ENCODE measurements at regions not wholly inside any gene's neighbourhood (a gene's known extent, or its start where the extent isn't known, plus 50 kb on each side); places are given as distances from the start of the nearest gene placed in this dataset.
"Not testable (repeated sequence)": the region's sequence is repeated elsewhere in the genome, so short reads cannot be mapped to it uniquely, and the experiment has no call there.

- H3K27me3 ChIP-seq (ENCODE audit: control insufficient read depth in 5 of 5, insufficient read depth in 4 of 5, low read length in 5 of 5): no peaks in the 10 kb centered on the region
- no peaks in the 10 kb centered on the region for H3K9me3 ChIP-seq (ENCODE audit: control insufficient read depth in 5 of 5, low read length in 5 of 5)
- peaks cover 3 to 55% (median 49%) of the 10 kb centered on the region in 5 donors for H3K4me1 ChIP-seq (ENCODE audit: control insufficient read depth in 5 of 5, insufficient read depth in 5 of 5, low read length in 5 of 5)
- peak overlapping the region; percentile 64 for H3K27ac ChIP-seq (ENCODE audit: low read depth, low read length)
- H3K4me3 ChIP-seq (ENCODE audit: low read depth in 1 of 5, low read length in 5 of 5): peak overlapping the region in 1 of 5 donors; percentile 18
- H3K9ac ChIP-seq (ENCODE audit: low read length in 5 of 5): no peak overlapping the region
- no peaks in the 10 kb centered on the region for H3K36me3 ChIP-seq (ENCODE audit: control insufficient read depth in 5 of 5, insufficient read depth in 5 of 5, low read length in 5 of 5)
Measured at GRCh38 chr5:148740966-148741742, 85.3 kb upstream of the ADRB2 start.

- peaks cover 3 to 49% (median 43%) of the 10 kb centered on the region in 5 donors for H3K4me1 ChIP-seq (ENCODE audit: control insufficient read depth in 5 of 5, insufficient read depth in 5 of 5, low read length in 5 of 5)
- H3K27ac ChIP-seq (ENCODE audit: low read depth, low read length); H3K9me3 ChIP-seq (ENCODE audit: control insufficient read depth in 5 of 5, low read length in 5 of 5): not testable (repeated sequence)
Measured at GRCh38 chr5:148741766-148742165, 84.6 kb upstream of the ADRB2 start.

GRCh38 chr5:148744380-148744779 is 82.0 kb upstream of the ADRB2 start:
- not testable (repeated sequence) for H3K4me3 ChIP-seq (ENCODE audit: low read depth in 1 of 5, low read length in 5 of 5); H3K9me3 ChIP-seq (ENCODE audit: control insufficient read depth in 5 of 5, low read length in 5 of 5); H3K27ac ChIP-seq (ENCODE audit: low read depth, low read length); H3K9ac ChIP-seq (ENCODE audit: low read length in 5 of 5); H3K27me3 ChIP-seq (ENCODE audit: control insufficient read depth in 5 of 5, insufficient read depth in 4 of 5, low read length in 5 of 5); H3K36me3 ChIP-seq (ENCODE audit: control insufficient read depth in 5 of 5, insufficient read depth in 5 of 5, low read length in 5 of 5)
- H3K4me1 ChIP-seq (ENCODE audit: control insufficient read depth in 5 of 5, insufficient read depth in 5 of 5, low read length in 5 of 5): peaks cover 0 to 39% (median 28%) of the 10 kb centered on the region in 5 donors

More at GRCh38 chr5:148741766-148742165, 84.6 kb upstream of the ADRB2 start:
- H3K4me3 ChIP-seq (ENCODE audit: low read depth in 1 of 5, low read length in 5 of 5); H3K36me3 ChIP-seq (ENCODE audit: control insufficient read depth in 5 of 5, insufficient read depth in 5 of 5, low read length in 5 of 5); H3K27me3 ChIP-seq (ENCODE audit: control insufficient read depth in 5 of 5, insufficient read depth in 4 of 5, low read length in 5 of 5); H3K9ac ChIP-seq (ENCODE audit: low read length in 5 of 5): not testable (repeated sequence)

- Histone ChIP-seq H3K36me3 (ENCODE audit: control insufficient read depth in 5 of 5, insufficient read depth in 5 of 5, low read length in 5 of 5) (no peaks in the 10 kb centered on the region), H3K4me3 (ENCODE audit: low read depth in 1 of 5, low read length in 5 of 5) (no peak overlapping the region), H3K9me3 (ENCODE audit: control insufficient read depth in 5 of 5, low read length in 5 of 5) (no peaks in the 10 kb centered on the region), H3K27me3 (ENCODE audit: control insufficient read depth in 5 of 5, insufficient read depth in 4 of 5, low read length in 5 of 5) (no peaks in the 10 kb centered on the region), H3K27ac (ENCODE audit: low read depth, low read length) (no peak overlapping the region), H3K9ac (ENCODE audit: low read length in 5 of 5) (no peak overlapping the region), H3K4me1 (ENCODE audit: control insufficient read depth in 5 of 5, insufficient read depth in 5 of 5, low read length in 5 of 5) (peaks cover 3 to 25% (median 13%) of the 10 kb centered on the region in 5 donors)
Measured at GRCh38 chr5:148746826-148747535, 79.4 kb upstream of the ADRB2 start.

GRCh38 chr5:148747536-148747906 is 78.9 kb upstream of the ADRB2 start:
- Histone ChIP-seq H3K27ac (ENCODE audit: low read depth, low read length) (no peak overlapping the region), H3K4me3 (ENCODE audit: low read depth in 1 of 5, low read length in 5 of 5) (no peak overlapping the region), H3K9me3 (ENCODE audit: control insufficient read depth in 5 of 5, low read length in 5 of 5) (no peaks in the 10 kb centered on the region), H3K9ac (ENCODE audit: low read length in 5 of 5) (no peak overlapping the region), H3K36me3 (ENCODE audit: control insufficient read depth in 5 of 5, insufficient read depth in 5 of 5, low read length in 5 of 5) (no peaks in the 10 kb centered on the region), H3K4me1 (ENCODE audit: control insufficient read depth in 5 of 5, insufficient read depth in 5 of 5, low read length in 5 of 5) (peaks cover 3 to 25% (median 13%) of the 10 kb centered on the region in 5 donors), H3K27me3 (ENCODE audit: control insufficient read depth in 5 of 5, insufficient read depth in 4 of 5, low read length in 5 of 5) (no peaks in the 10 kb centered on the region)

GRCh38 chr5:148748702-148749392 is 77.6 kb upstream of the ADRB2 start:
- Histone ChIP-seq H3K9ac (ENCODE audit: low read length in 5 of 5) (no peak overlapping the region), H3K4me3 (ENCODE audit: low read depth in 1 of 5, low read length in 5 of 5) (no peak overlapping the region), H3K27ac (ENCODE audit: low read depth, low read length) (no peak overlapping the region), H3K9me3 (ENCODE audit: control insufficient read depth in 5 of 5, low read length in 5 of 5) (no peaks in the 10 kb centered on the region), H3K36me3 (ENCODE audit: control insufficient read depth in 5 of 5, insufficient read depth in 5 of 5, low read length in 5 of 5) (no peaks in the 10 kb centered on the region), H3K4me1 (ENCODE audit: control insufficient read depth in 5 of 5, insufficient read depth in 5 of 5, low read length in 5 of 5) (peaks cover 3 to 25% (median 13%) of the 10 kb centered on the region in 5 donors), H3K27me3 (ENCODE audit: control insufficient read depth in 5 of 5, insufficient read depth in 4 of 5, low read length in 5 of 5) (no peaks in the 10 kb centered on the region)

- peaks cover 3 to 25% (median 13%) of the 10 kb centered on the region in 5 donors for H3K4me1 ChIP-seq (ENCODE audit: control insufficient read depth in 5 of 5, insufficient read depth in 5 of 5, low read length in 5 of 5)
- H3K27ac ChIP-seq (ENCODE audit: low read depth, low read length): no peak overlapping the region
- H3K4me3 ChIP-seq (ENCODE audit: low read depth in 1 of 5, low read length in 5 of 5): no peak overlapping the region
- peaks cover 0 to 7% (median 0%) of the 10 kb centered on the region in 5 donors for H3K9me3 ChIP-seq (ENCODE audit: control insufficient read depth in 5 of 5, low read length in 5 of 5)
- no peaks in the 10 kb centered on the region for H3K36me3 ChIP-seq (ENCODE audit: control insufficient read depth in 5 of 5, insufficient read depth in 5 of 5, low read length in 5 of 5)
- H3K27me3 ChIP-seq (ENCODE audit: control insufficient read depth in 5 of 5, insufficient read depth in 4 of 5, low read length in 5 of 5): no peaks in the 10 kb centered on the region
- H3K9ac ChIP-seq (ENCODE audit: low read length in 5 of 5): no peak overlapping the region
Measured at GRCh38 chr5:148750614-148751013, 75.8 kb upstream of the ADRB2 start.

GRCh38 chr5:148751025-148751424 is 75.4 kb upstream of the ADRB2 start:
- Histone ChIP-seq H3K4me3 (ENCODE audit: low read depth in 1 of 5, low read length in 5 of 5) (no peak overlapping the region), H3K9ac (ENCODE audit: low read length in 5 of 5) (no peak overlapping the region), H3K36me3 (ENCODE audit: control insufficient read depth in 5 of 5, insufficient read depth in 5 of 5, low read length in 5 of 5) (no peaks in the 10 kb centered on the region), H3K9me3 (ENCODE audit: control insufficient read depth in 5 of 5, low read length in 5 of 5) (peaks cover 0 to 11% (median 0%) of the 10 kb centered on the region in 5 donors), H3K27ac (ENCODE audit: low read depth, low read length) (no peak overlapping the region), H3K27me3 (ENCODE audit: control insufficient read depth in 5 of 5, insufficient read depth in 4 of 5, low read length in 5 of 5) (no peaks in the 10 kb centered on the region), H3K4me1 (ENCODE audit: control insufficient read depth in 5 of 5, insufficient read depth in 5 of 5, low read length in 5 of 5) (peaks cover 3 to 25% (median 13%) of the 10 kb centered on the region in 5 donors)

- H3K27me3 ChIP-seq (ENCODE audit: control insufficient read depth in 5 of 5, insufficient read depth in 4 of 5, low read length in 5 of 5); H3K4me3 ChIP-seq (ENCODE audit: low read depth in 1 of 5, low read length in 5 of 5); H3K27ac ChIP-seq (ENCODE audit: low read depth, low read length); H3K36me3 ChIP-seq (ENCODE audit: control insufficient read depth in 5 of 5, insufficient read depth in 5 of 5, low read length in 5 of 5); H3K9ac ChIP-seq (ENCODE audit: low read length in 5 of 5): not testable (repeated sequence)
- H3K4me1 ChIP-seq (ENCODE audit: control insufficient read depth in 5 of 5, insufficient read depth in 5 of 5, low read length in 5 of 5): peaks cover 3 to 15% (median 7%) of the 10 kb centered on the region in 5 donors
- peaks cover 0 to 14% (median 0%) of the 10 kb centered on the region in 5 donors for H3K9me3 ChIP-seq (ENCODE audit: control insufficient read depth in 5 of 5, low read length in 5 of 5)
Measured at GRCh38 chr5:148752375-148752774, 74.0 kb upstream of the ADRB2 start.

- Histone ChIP-seq H3K4me1 (ENCODE audit: control insufficient read depth in 5 of 5, insufficient read depth in 5 of 5, low read length in 5 of 5) (peaks cover 0 to 2% (median 0%) of the 10 kb centered on the region in 5 donors), H3K27me3 (ENCODE audit: control insufficient read depth in 5 of 5, insufficient read depth in 4 of 5, low read length in 5 of 5) (no peaks in the 10 kb centered on the region), H3K9me3 (ENCODE audit: control insufficient read depth in 5 of 5, low read length in 5 of 5) (peaks cover 0 to 16% (median 0%) of the 10 kb centered on the region in 5 donors), H3K4me3 (ENCODE audit: low read depth in 1 of 5, low read length in 5 of 5) (no peak overlapping the region), H3K36me3 (ENCODE audit: control insufficient read depth in 5 of 5, insufficient read depth in 5 of 5, low read length in 5 of 5) (no peaks in the 10 kb centered on the region), H3K9ac (ENCODE audit: low read length in 5 of 5) (no peak overlapping the region), H3K27ac (ENCODE audit: low read depth, low read length) (no peak overlapping the region)
Measured at GRCh38 chr5:148759101-148759500, 67.3 kb upstream of the ADRB2 start.

Measured in subcutaneous abdominal adipose tissue (tissue), 5 donors.